GM23248 (cell line): ENCODE measurements at regions not wholly inside any gene's neighbourhood (a gene's known extent, or its start where the extent isn't known, plus 50 kb on each side); places are given as distances from the start of the nearest gene placed in this dataset.
A peak's percentile ranks its signal among the peaks of the same experiment; 100 is the strongest.

Experiments
- DNase-seq: peaks from one replicate; pipeline ENCODE4 v3.0.0-alpha.2; 2015
- H2AFZ ChIP-seq: fragments of 200-600 bp; sonication (generic); 2 replicates; pipeline ENCODE4 v1.6.1; 2016; ENCODE audit warnings: antibody characterized with exemption
- H3F3A ChIP-seq: fragments of 200-600 bp; sonication (generic); 2 replicates; pipeline ENCODE4 v1.6.1; 2016; ENCODE audit warnings: mild to moderate bottlenecking, antibody characterized with exemption, mixed run types; ENCODE audit not compliant: insufficient read depth
- H3K27ac ChIP-seq: fragments of 200-600 bp; sonication (generic); 2 replicates; pipeline ENCODE4 v1.5.1; 2016; ENCODE audit warnings: mild to moderate bottlenecking
- H3K27me3 ChIP-seq: fragments of 200-600 bp; sonication (generic); replicated peaks from 2 replicates; pipeline ENCODE4 v1.6.1; 2016; ENCODE audit warnings: mild to moderate bottlenecking; ENCODE audit not compliant: insufficient read depth
- H3K36me3 ChIP-seq: fragments of 200-600 bp; sonication (generic); 2 replicates; pipeline ENCODE4 v1.6.1; 2016; ENCODE audit warnings: low read depth, mild to moderate bottlenecking
- H3K4me1 ChIP-seq: fragments of 200-600 bp; sonication (generic); 2 replicates; pipeline ENCODE4 v1.6.1; 2016; ENCODE audit warnings: mild to moderate bottlenecking; ENCODE audit not compliant: insufficient read depth
- H3K4me2 ChIP-seq: fragments of 200-600 bp; sonication (generic); one replicate; pipeline ENCODE4 v1.6.1; 2016; ENCODE audit warnings: mild to moderate bottlenecking; ENCODE audit not compliant: unreplicated experiment
- H3K4me3 ChIP-seq: fragments of 200-600 bp; sonication (generic); 2 replicates; pipeline ENCODE4 v1.5.1; 2016; ENCODE audit warnings: mild to moderate bottlenecking
- H3K79me2 ChIP-seq: fragments of 200-600 bp; sonication (generic); 2 replicates; pipeline ENCODE4 v1.6.1; 2016; ENCODE audit warnings: mild to moderate bottlenecking; ENCODE audit not compliant: insufficient read depth
- H3K9ac ChIP-seq: fragments of 200-600 bp; sonication (generic); 2 replicates; pipeline ENCODE4 v1.6.1; 2016; ENCODE audit warnings: mild to moderate bottlenecking
- H3K9me2 ChIP-seq: fragments of 200-600 bp; sonication (generic); 2 replicates; pipeline ENCODE4 v1.6.1; 2016; ENCODE audit warnings: mixed run types, mild to moderate bottlenecking, moderate library complexity; ENCODE audit not compliant: insufficient read depth
- H3K9me3 ChIP-seq: fragments of 200-600 bp; sonication (generic); one replicate; pipeline ENCODE4 v1.6.1; 2017; ENCODE audit warnings: low read depth
- H4K20me1 ChIP-seq: fragments of 200-600 bp; sonication (generic); 2 replicates; pipeline ENCODE4 v1.6.0; 2016; ENCODE audit not compliant: insufficient read depth
- EZH2 ChIP-seq: fragments of 200-600 bp; sonication (generic); IDR thresholded peaks from 2 replicates; pipeline ENCODE4 v1.6.1; 2018; ENCODE audit warnings: antibody characterized with exemption, mild to moderate bottlenecking; ENCODE audit not compliant: insufficient read depth, poor library complexity, severe bottlenecking
- EZH2phosphoT487 ChIP-seq: fragments of 200-600 bp; sonication (generic); IDR thresholded peaks from 2 replicates; pipeline ENCODE4 v1.6.1; 2018; ENCODE audit warnings: antibody characterized with exemption, moderate library complexity, mild to moderate bottlenecking, low read depth; ENCODE audit not compliant: insufficient read depth
- WGBS, 2 experiments: methylation state at CpG; one replicate each; pipeline ENCODE4 v1.1.6; 2015 to 2017; ENCODE audit warnings: low lambda C conversion rate in 2 of 2, low coverage in 1 of 2; ENCODE audit errors: missing lambda C conversion rate in 2 of 2; 5-methylcytosine and 5-hydroxymethylcytosine counted together
- in situ Hi-C: fragments of 300-500 bp; cut with MboI; formaldehyde crosslinking; loops from 2 replicates; pipeline ENCODE4 v1.15.0; 2020

- Histone ChIP-seq H3K27me3 (peaks cover 25% of the 10 kb centered on the region), H3K36me3 (no peaks in the 10 kb centered on the region), H3K4me1 (no peaks in the 10 kb centered on the region), H3K9me2 (peaks cover 3% of the 10 kb centered on the region; the same call in 1 of the 2 replicates), H2AFZ (no peak overlapping the region), H3K4me2 (no peak overlapping the region), H3K9ac (no peak overlapping the region), H4K20me1 (no peaks in the 10 kb centered on the region), H3F3A (no peaks in the 10 kb centered on the region), H3K4me3 (no peak overlapping the region), H3K27ac (no peak overlapping the region), H3K9me3 (no peaks in the 10 kb centered on the region), H3K79me2 (no peaks in the 10 kb centered on the region)
- DNase-seq: no peak
- TF ChIP-seq EZH2phosphoT487 (no peak), EZH2 (no peak)
- in situ Hi-C loops: no loop called here
- 81 to 84% methylated on average over 6 of the region's 6 CpGs for WGBS, 2 experiments
Observed at GRCh38 chr11:31947051-31947450, 135.9 kb upstream of the PAX6 start.

GRCh38 chr11:31943056-31943780 lies 132.1 kb upstream of the PAX6 start:
- no peak for DNase-seq
- Histone ChIP-seq H3K4me1 (no peaks in the 10 kb centered on the region), H3K36me3 (no peaks in the 10 kb centered on the region), H3K9me3 (no peaks in the 10 kb centered on the region), H3K79me2 (no peaks in the 10 kb centered on the region), H3K4me3 (no peak overlapping the region), H2AFZ (no peak overlapping the region), H3K4me2 (no peak overlapping the region), H3F3A (no peaks in the 10 kb centered on the region), H3K9ac (no peak overlapping the region), H3K27ac (no peak overlapping the region), H3K27me3 (peaks cover 17% of the 10 kb centered on the region), H3K9me2 (no peaks in the 10 kb centered on the region), H4K20me1 (no peaks in the 10 kb centered on the region)
- 11 to 18% methylated on average over 2 of the region's 2 CpGs for WGBS, 2 experiments
- TF ChIP-seq EZH2phosphoT487: no peak
- TF ChIP-seq EZH2: no peak
- in situ Hi-C loops: no loop called here

GRCh38 chr11:31940371-31941037 lies 129.4 kb upstream of the PAX6 start:
- Histone ChIP-seq H3K4me1 (no peaks in the 10 kb centered on the region), H3K36me3 (no peaks in the 10 kb centered on the region), H3K27ac (no peak overlapping the region), H4K20me1 (no peaks in the 10 kb centered on the region), H3F3A (no peaks in the 10 kb centered on the region), H3K27me3 (peaks cover 33% of the 10 kb centered on the region), H3K9ac (no peak overlapping the region), H3K9me2 (no peaks in the 10 kb centered on the region), H2AFZ (no peak overlapping the region), H3K4me3 (no peak overlapping the region), H3K9me3 (no peaks in the 10 kb centered on the region), H3K79me2 (no peaks in the 10 kb centered on the region), H3K4me2 (no peak overlapping the region)
- WGBS, 2 experiments: 43 to 44% methylated on average over 4 of the region's 4 CpGs
- in situ Hi-C loops: no loop called here
- peak; percentile 15 for DNase-seq
- TF ChIP-seq EZH2phosphoT487: no peak
- no peak for TF ChIP-seq EZH2

GRCh38 chr11:31939004-31939403 lies 127.9 kb upstream of the PAX6 start:
- WGBS, 2 experiments: 53 to 56% methylated on average over 3 of the region's 3 CpGs
- no peak overlapping the region for H3K27ac ChIP-seq
- no peaks in the 10 kb centered on the region for H3K79me2 ChIP-seq
- no peak overlapping the region for H2AFZ ChIP-seq
- in situ Hi-C loops: no loop called here
- no peaks in the 10 kb centered on the region for H3F3A ChIP-seq
- H3K4me3 ChIP-seq: no peak overlapping the region
- no peak overlapping the region for H3K4me2 ChIP-seq
- H3K27me3 ChIP-seq: peaks cover 27% of the 10 kb centered on the region
- no peaks in the 10 kb centered on the region for H4K20me1 ChIP-seq
- H3K36me3 ChIP-seq: no peaks in the 10 kb centered on the region
- no peaks in the 10 kb centered on the region for H3K4me1 ChIP-seq
- H3K9ac ChIP-seq: no peak overlapping the region
- no peak for DNase-seq
- H3K9me2 ChIP-seq: no peaks in the 10 kb centered on the region
- TF ChIP-seq EZH2 (no peak), EZH2phosphoT487 (no peak)
- no peaks in the 10 kb centered on the region for H3K9me3 ChIP-seq
